Heart right ventricle (tissue), 16 donors: ENCODE measurements at regions not wholly inside any gene's neighbourhood (a gene's known extent, or its start where the extent isn't known, plus 50 kb on each side); places are given as distances from the start of the nearest gene placed in this dataset.

ENCODE experiments used
- ATAC-seq, 8 donors: fragments of 200-7000 bp; cut with Tn5 transposase; one replicate each; pipeline ENCODE4 v1.9.1; 2020; ENCODE audit warnings: mild to moderate bottlenecking in 8 of 8, moderate library complexity in 8 of 8, moderate number of reproducible peaks in 1 of 8
- DNase-seq, 2 donors: peaks; one replicate each; pipeline ENCODE4 v3.0.0-alpha.2; 2020
- H3K27ac ChIP-seq, 10 donors: fragments of 200-600 bp; sonication (generic) in 2 of 10; one replicate each; pipeline versions ENCODE4 v1.5.0 to v1.8.0; 2020 to 2022; ENCODE audit warnings: mild to moderate bottlenecking in 3 of 10
- H3K27me3 ChIP-seq, 7 donors: fragments of 200-600 bp; one replicate each; pipeline ENCODE4 v1.8.0; 2021 to 2022; ENCODE audit warnings: mild to moderate bottlenecking in 2 of 7
- H3K36me3 ChIP-seq, 9 donors: fragments of 200-600 bp; sonication (generic) in 1 of 9; one replicate each; pipeline versions ENCODE4 v1.5.0 to v1.8.0; 2020 to 2022; ENCODE audit warnings: mild to moderate bottlenecking in 2 of 9
- H3K4me1 ChIP-seq, 9 donors: fragments of 200-600 bp; sonication (generic) in 1 of 9; one replicate each; pipeline versions ENCODE4 v1.5.0 to v1.8.0; 2020 to 2022; ENCODE audit warnings: mild to moderate bottlenecking in 4 of 9
- H3K4me3 ChIP-seq, 10 donors: fragments of 200-600 bp; sonication (generic) in 2 of 10; one replicate each; pipeline versions ENCODE4 v1.5.0 to v1.8.0; 2020 to 2022; ENCODE audit warnings: mild to moderate bottlenecking in 7 of 10, moderate library complexity in 2 of 10
- H3K9me3 ChIP-seq, 11 donors: fragments of 200-600 bp in 10 of 11; sonication (generic) in 2 of 11; one replicate each; pipeline versions ENCODE4 v1.5.0 to v1.8.0; 2013 to 2022; ENCODE audit warnings: mild to moderate bottlenecking in 2 of 11, control low read depth in 1 of 11, moderate library complexity in 1 of 11
- WGBS, 2 donors: extraction: QIAGEN DNeasy Blood & Tissue Kit; methylation state at CpG; one replicate each; pipeline ENCODE4 v1.1.7; 2013; ENCODE audit warnings: inconsistent platforms in 1 of 2; 5-methylcytosine and 5-hydroxymethylcytosine counted together
- intact Hi-C, 10 donors: fragments of 100-400 bp; cut with DNase I; formaldehyde crosslinking; loops; one replicate each; pipeline versions ENCODE4 v1.11.1 to v1.14.2; 2022
- TF ChIP-seq, protein P1 (sequence below), 9 donors: fragments of 200-600 bp; sonication (generic) in 2 of 9; IDR thresholded peaks; one replicate each; pipeline versions ENCODE4 v1.5.0 to v1.8.0; 2021 to 2022; ENCODE audit warnings: antibody characterized with exemption in 9 of 9, mild to moderate bottlenecking in 5 of 9, moderate library complexity in 1 of 9
- donor health status: Arrhythmogenic right ventricular cardiomyopathy.
- donor health status: ischemic (EF 13 %, LVEDD 7.1; RV severe dilation, severe dysfunction).
- donor health status: healthy with polysubstance abuse.
- donor health status: DM: no; HTN: yes; CAD: no.
- donor health status: DM: no; HTN: no; CAD: no.
- donor health status: ischemic (EF 25% LVEDD 6.9; RV normal size, moderate dysfunction).
- donor health status: ischemic (EF 25% LVEDD 5.7; RV mildly dilated, moderate dysfunction).
- donor health status: healthy.
- donor health status: DM: yes; HTN: yes; CAD: no.
- donor health status: Ischemic cardiomyopathy.
- donor health status: ischemic (EF 35%, LVEDD 5.7; RV mildly dilated, moderate dysfunction).
- donor health status: nonischemic (EF 11% LVEDD 7.7; RV severe dilation, severe dysfunction).
- donor health status: DM: yes; HTN: yes; CAD: no.
- donor health status: PGD.
- donor health status: ischemic (EF 29% LVEDD 5.4; RV normal size, mild dysfunction).
- donor health status: nonischemic (EF 23%, LVEDD 6.1; RV moderate dilation, normal function).

DNA sequence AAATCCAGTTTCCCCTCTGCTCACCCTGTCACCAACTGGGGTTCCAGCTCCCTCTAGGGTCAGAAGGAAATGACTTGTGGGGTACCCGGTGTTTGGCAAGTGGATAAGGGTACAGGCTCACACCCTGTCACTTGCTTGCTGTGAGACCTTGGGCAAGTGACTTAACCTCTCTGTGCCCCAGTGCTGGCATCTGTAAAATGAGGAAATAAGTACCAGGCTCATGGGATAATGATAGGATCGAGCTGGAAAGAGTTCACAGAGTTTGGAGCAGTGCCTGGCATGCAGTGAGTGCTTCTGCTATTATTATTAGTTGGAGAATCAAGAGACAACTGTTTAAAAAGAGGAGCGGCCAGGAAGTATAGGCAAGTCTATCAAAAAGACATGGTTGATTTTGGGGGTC, 53.7 kb upstream of the DLX4 start:
- 39 to 54% methylated on average over 3 of the region's 3 CpGs for WGBS, 2 donors

DNA sequence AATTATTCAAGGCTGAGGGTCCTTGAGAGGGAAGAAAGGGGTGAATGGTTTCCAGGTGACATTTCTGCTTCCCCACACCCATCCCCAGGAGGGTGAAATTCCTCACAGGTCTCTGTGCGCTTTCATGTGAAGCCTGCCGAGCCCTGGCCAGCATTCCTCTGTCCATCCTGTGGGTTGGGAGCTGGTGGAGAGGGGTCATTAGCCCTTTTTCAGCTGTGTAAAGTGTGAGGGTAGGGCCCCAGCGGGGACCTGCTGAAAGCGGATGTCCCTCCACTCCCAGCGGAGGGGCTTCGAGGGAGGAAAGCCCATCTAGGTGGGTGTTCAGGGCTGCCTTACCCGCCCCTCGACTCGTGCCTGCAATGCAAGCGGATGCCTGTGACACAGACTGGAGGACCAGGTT, 53.3 kb upstream of the DLX4 start:
- Histone ChIP-seq H3K27me3 (peaks cover 4 to 66% (median 60%) of the 10 kb centered on the region in 7 donors), H3K36me3 (no peaks in the 10 kb centered on the region), H3K27ac (no peak overlapping the region), H3K4me3 (no peak overlapping the region), H3K9me3 (no peaks in the 10 kb centered on the region), H3K4me1 (peaks cover 0 to 5% (median 0%) of the 10 kb centered on the region in 9 donors)
- 48% methylated on average over 10 of the region's 10 CpGs for WGBS, 2 donors
- DNase-seq (no peak), ATAC-seq (no peak)
- intact Hi-C loops = no loop called here
- TF ChIP-seq, protein P1, sequence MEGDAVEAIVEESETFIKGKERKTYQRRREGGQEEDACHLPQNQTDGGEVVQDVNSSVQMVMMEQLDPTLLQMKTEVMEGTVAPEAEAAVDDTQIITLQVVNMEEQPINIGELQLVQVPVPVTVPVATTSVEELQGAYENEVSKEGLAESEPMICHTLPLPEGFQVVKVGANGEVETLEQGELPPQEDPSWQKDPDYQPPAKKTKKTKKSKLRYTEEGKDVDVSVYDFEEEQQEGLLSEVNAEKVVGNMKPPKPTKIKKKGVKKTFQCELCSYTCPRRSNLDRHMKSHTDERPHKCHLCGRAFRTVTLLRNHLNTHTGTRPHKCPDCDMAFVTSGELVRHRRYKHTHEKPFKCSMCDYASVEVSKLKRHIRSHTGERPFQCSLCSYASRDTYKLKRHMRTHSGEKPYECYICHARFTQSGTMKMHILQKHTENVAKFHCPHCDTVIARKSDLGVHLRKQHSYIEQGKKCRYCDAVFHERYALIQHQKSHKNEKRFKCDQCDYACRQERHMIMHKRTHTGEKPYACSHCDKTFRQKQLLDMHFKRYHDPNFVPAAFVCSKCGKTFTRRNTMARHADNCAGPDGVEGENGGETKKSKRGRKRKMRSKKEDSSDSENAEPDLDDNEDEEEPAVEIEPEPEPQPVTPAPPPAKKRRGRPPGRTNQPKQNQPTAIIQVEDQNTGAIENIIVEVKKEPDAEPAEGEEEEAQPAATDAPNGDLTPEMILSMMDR (IDR thresholded peaks at IDR 0.05) = no peak

More for the DNA sequence above, 53.7 kb upstream of the DLX4 start:
- intact Hi-C loops = no loop called here
- Histone ChIP-seq H3K27me3 (peaks cover 8 to 70% (median 65%) of the 10 kb centered on the region in 7 donors), H3K27ac (no peak overlapping the region), H3K4me1 (peaks cover 0 to 9% (median 4%) of the 10 kb centered on the region in 9 donors), H3K4me3 (no peak overlapping the region), H3K36me3 (no peaks in the 10 kb centered on the region), H3K9me3 (no peaks in the 10 kb centered on the region)
- ATAC-seq (no peak), DNase-seq (no peak)
- TF ChIP-seq, protein P1 (IDR thresholded peaks at IDR 0.05) = no peak

DNA sequence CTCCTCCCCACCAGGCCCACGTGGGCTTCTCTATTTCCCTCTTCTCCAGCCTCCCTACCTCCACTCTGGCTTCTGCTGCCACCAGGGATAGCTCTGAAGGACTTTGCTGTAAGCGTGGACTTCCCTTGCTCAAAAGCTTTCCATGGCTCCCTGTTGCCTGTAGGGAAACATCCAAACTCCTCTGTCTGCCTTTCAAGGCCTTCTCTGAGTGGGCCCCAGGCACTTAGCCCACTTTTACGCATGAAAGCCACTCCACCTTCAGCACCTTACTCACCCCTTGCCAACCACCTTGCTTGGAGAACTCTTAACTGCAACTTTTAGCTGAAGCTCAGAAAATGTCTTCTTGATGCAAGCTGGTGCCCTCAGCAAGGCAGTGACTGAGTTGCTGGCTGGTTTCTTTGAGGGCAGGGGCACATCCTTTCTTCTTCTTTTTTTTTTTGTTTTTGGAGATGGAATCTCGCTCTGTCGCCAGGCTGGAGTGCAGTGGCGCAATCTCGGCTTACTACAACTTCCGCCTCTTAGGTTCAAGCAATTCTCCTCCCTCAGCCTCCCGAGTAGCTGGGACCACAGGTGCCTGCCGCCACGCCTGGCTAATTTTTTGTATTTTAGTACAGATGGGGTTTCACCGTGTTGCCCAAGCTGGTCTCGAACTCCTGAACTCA, 52.0 kb upstream of the DLX4 start:
- H3K9me3 ChIP-seq = no peaks in the 10 kb centered on the region
- peaks cover 0 to 4% (median 0%) of the 10 kb centered on the region in 9 donors for H3K4me1 ChIP-seq
- no peaks in the 10 kb centered on the region for H3K36me3 ChIP-seq
- no peak for DNase-seq
- peaks cover 0 to 53% (median 47%) of the 10 kb centered on the region in 7 donors for H3K27me3 ChIP-seq
- no peak overlapping the region for H3K4me3 ChIP-seq
- no peak overlapping the region for H3K27ac ChIP-seq
- 87 to 88% methylated on average over 13 of the region's 13 CpGs for WGBS, 2 donors
- ATAC-seq = no peak
- intact Hi-C loops = no loop called here
- TF ChIP-seq, protein P1 (IDR thresholded peaks at IDR 0.05) = no peak

DNA sequence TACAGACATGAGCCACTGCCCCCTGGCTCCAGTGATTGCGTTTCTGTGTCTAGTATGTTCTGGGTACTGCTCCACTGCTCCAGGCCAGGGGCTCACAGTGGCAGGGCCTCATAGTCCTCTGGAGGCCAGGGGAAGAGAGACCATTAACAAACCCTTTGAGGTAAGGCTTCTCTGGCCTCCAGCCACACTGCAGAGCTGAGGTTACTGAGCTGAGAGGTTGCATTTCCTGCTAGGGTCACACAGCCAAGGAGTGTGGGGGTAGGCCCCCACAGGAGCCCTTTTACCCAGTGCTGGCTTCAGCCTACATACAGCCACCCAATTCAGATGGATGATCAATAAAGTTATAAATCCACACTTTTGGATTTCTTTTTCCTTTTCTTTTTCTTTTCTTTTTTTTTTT, 50.4 kb upstream of the DLX4 start:
- Histone ChIP-seq H3K4me1 (peaks cover 0 to 4% (median 0%) of the 10 kb centered on the region in 9 donors), H3K36me3 (no peaks in the 10 kb centered on the region), H3K4me3 (no peak overlapping the region), H3K27me3 (peaks cover 0 to 45% (median 31%) of the 10 kb centered on the region in 7 donors), H3K9me3 (no peaks in the 10 kb centered on the region), H3K27ac (no peak overlapping the region)
- WGBS, 2 donors = 85 to 95% methylated on average over 1 of the region's 1 CpG
- intact Hi-C loops = no loop called here
- ATAC-seq (no peak), DNase-seq (no peak)
- TF ChIP-seq, protein P1 (IDR thresholded peaks at IDR 0.05) = no peak
